ENCODE measurements at regions not wholly inside any gene's neighbourhood (a gene's known extent, or its start where the extent isn't known, plus 50 kb on each side); places are given as distances from the start of the nearest gene placed in this dataset.

- ChIA-PET POLR2A (no interaction called here), CTCF (interaction anchor here (0.9 to 1.0 kb wide), 2 partner anchors 16 to 90 kb away, joined by 3 read pairs; no protein-coding TSS in a partner anchor)
- H3K4me1 ChIP-seq = no peaks in the 10 kb centered on the region
- H3K9me3 ChIP-seq = no peaks in the 10 kb centered on the region
- DNase-seq (ENCODE audit: low read depth in 1 of 2, low spot score in 1 of 2) = no peak
- H3K4me2 ChIP-seq = no peak overlapping the region
- FAIRE-seq = no peak
- no peak overlapping the region for H3K27ac ChIP-seq
- TF ChIP-seq FOSL2 (IDR thresholded peaks at IDR 0.05) (no peak), FOSL2 (CRISPR knock-in tag; IDR thresholded peaks at IDR 0.05) (no peak), CBX8 (IDR thresholded peaks at IDR 0.05) (no peak), REST (IDR thresholded peaks at IDR 0.05) (no peak), POLR2AphosphoS2 (conservative IDR thresholded peaks at IDR 0.05; ENCODE audit: low read length) (no peak), ZSCAN20 (CRISPR knock-in tag; IDR thresholded peaks at IDR 0.05) (no peak), RAD21 (conservative IDR thresholded peaks at IDR 0.05 in 1 of 2, IDR thresholded peaks at IDR 0.05 in 1 of 2) (no peak), JUNB (IDR thresholded peaks at IDR 0.05) (no peak), POLR2A (IDR thresholded peaks at IDR 0.05; ENCODE audit: low read length) (no peak), MYC (IDR thresholded peaks at IDR 0.05; ENCODE audit: borderline replicate concordance, low read length) (no peak), RFX5 (IDR thresholded peaks at IDR 0.05) (no peak)
- no peak for ATAC-seq
- 10% methylated on average over 3 of the region's 3 CpGs for WGBS (ENCODE audit: missing lambda C conversion rate)
- H3K4me3 ChIP-seq = no peak overlapping the region
Measured at GRCh38 chr19:30853036-30853435, 480.9 kb downstream of the ZNF536 start.

- TF ChIP-seq ELK1 (IDR thresholded peaks at IDR 0.05; ENCODE audit: low read depth, low read length) (no peak), ESRRA (IDR thresholded peaks at IDR 0.05; ENCODE audit: borderline replicate concordance, low read length) (no peak), EHF (CRISPR knock-in tag; IDR thresholded peaks at IDR 0.05) (no peak), MAX (IDR thresholded peaks at IDR 0.05) (no peak), NPAS2 (CRISPR knock-in tag; IDR thresholded peaks at IDR 0.05; ENCODE audit: borderline replicate concordance) (no peak)
- H3K4me2 ChIP-seq = no peak overlapping the region
- POLR2A ChIA-PET = no interaction called here
- H3K27ac ChIP-seq = no peak overlapping the region
- CTCF ChIA-PET = interaction anchor here (0.9 to 1.2 kb wide), 3 partner anchors 15 to 1225 kb away, joined by 3 read pairs; no protein-coding TSS in a partner anchor
- FAIRE-seq (no peak), DNase-seq (ENCODE audit: low read depth in 1 of 2, low spot score in 1 of 2) (no peak), ATAC-seq (no peak)
- 20% methylated on average over 10 of the region's 10 CpGs for WGBS (ENCODE audit: missing lambda C conversion rate)
- H3K4me3 ChIP-seq = no peak overlapping the region
- no peaks in the 10 kb centered on the region for H3K9me3 ChIP-seq
- H3K4me1 ChIP-seq = no peaks in the 10 kb centered on the region
Measured at GRCh38 chr19:30852168-30852567, 480.0 kb downstream of the ZNF536 start.

- Histone ChIP-seq H3K27ac (no peak overlapping the region), H3K4me2 (no peak overlapping the region), H3K4me1 (no peaks in the 10 kb centered on the region), H3K4me3 (no peak overlapping the region), H3K9me3 (no peaks in the 10 kb centered on the region)
- FAIRE-seq = no peak
- ChIA-PET POLR2A (no interaction called here), CTCF (interaction anchor here (1.2 kb wide), 1 partner anchor 1226 kb away, joined by 3 read pairs; no protein-coding TSS in a partner anchor)
- ATAC-seq = no peak
- no peak for TF ChIP-seq PBX3 (IDR thresholded peaks at IDR 0.05)
- TF ChIP-seq USF2 (IDR thresholded peaks at IDR 0.05) = no peak
- TF ChIP-seq RAD21 (conservative IDR thresholded peaks at IDR 0.05 in 1 of 2, IDR thresholded peaks at IDR 0.05 in 1 of 2) = no peak
- TF ChIP-seq RARB (CRISPR knock-in tag; IDR thresholded peaks at IDR 0.05) = no peak
- WGBS (ENCODE audit: missing lambda C conversion rate) = 0% methylated on average over 2 of the region's 2 CpGs
- no peak for DNase-seq (ENCODE audit: low read depth in 1 of 2, low spot score in 1 of 2)
Measured at GRCh38 chr19:30851646-30852045, 479.5 kb downstream of the ZNF536 start.
